Upper lobe of right lung (tissue), 1 donor: ENCODE measurements at regions not wholly inside any gene's neighbourhood (a gene's known extent, or its start where the extent isn't known, plus 50 kb on each side); places are given as distances from the start of the nearest gene placed in this dataset.
"Not testable (repeated sequence)": the region's sequence is repeated elsewhere in the genome, so short reads cannot be mapped to it uniquely, and the experiment has no call there.

Experiments used
- ATAC-seq: fragments of 200-7000 bp; cut with Tn5 transposase; one replicate; pipeline ENCODE4 v1.9.1; 2020; ENCODE audit warnings: mild to moderate bottlenecking, moderate library complexity
- DNase-seq: peaks from one replicate; pipeline ENCODE4 v3.0.0-alpha.2; 2020
- H3K27ac ChIP-seq: fragments of 200-600 bp; one replicate; pipeline ENCODE4 v1.8.0; 2022
- H3K27me3 ChIP-seq: fragments of 200-600 bp; one replicate; pipeline ENCODE4 v1.8.0; 2022; ENCODE audit warnings: mild to moderate bottlenecking
- H3K36me3 ChIP-seq: fragments of 200-600 bp; one replicate; pipeline ENCODE4 v1.8.0; 2022
- H3K4me1 ChIP-seq: fragments of 200-600 bp; one replicate; pipeline ENCODE4 v1.8.0; 2022
- H3K4me3 ChIP-seq: fragments of 200-600 bp; one replicate; pipeline ENCODE4 v1.8.0; 2022; ENCODE audit warnings: mild to moderate bottlenecking
- H3K9me3 ChIP-seq: fragments of 200-600 bp; one replicate; pipeline ENCODE4 v1.8.0; 2022
- intact Hi-C: fragments of 100-400 bp; cut with DNase I; formaldehyde crosslinking; loops from one replicate; pipeline ENCODE4 v1.11.0; 2022
- TF ChIP-seq, protein P1 (sequence below): fragments of 200-600 bp; IDR thresholded peaks from one replicate; pipeline ENCODE4 v1.8.0; 2022; ENCODE audit warnings: antibody characterized with exemption
- donor health status: DM: no; HTN: yes; CAD: no; lungs with severe emphysema.

DNA sequence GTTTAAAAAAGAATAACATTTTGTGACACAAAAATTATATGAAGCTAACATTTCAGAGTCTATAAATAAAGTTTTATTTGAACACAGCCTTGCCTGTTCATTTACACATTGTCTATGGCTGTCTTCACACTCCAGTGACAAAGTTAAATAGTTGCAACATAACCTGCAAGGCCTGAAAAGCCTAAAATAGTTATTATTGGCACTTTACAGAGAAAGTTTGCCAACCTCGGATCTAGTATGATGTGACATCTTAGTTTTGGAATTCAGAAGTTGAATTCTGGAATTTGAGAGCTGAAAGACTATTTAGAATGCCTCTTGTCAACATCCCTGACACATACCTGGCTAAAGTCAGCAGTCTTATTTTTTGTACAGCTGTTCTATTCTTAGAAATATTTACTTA, 68.3 kb downstream of the DYRK2 start:
- no peak overlapping the region for H3K27ac ChIP-seq
- peaks cover 5% of the 10 kb centered on the region for H3K4me1 ChIP-seq
- no peaks in the 10 kb centered on the region for H3K36me3 ChIP-seq
- DNase-seq (no peak), ATAC-seq (peak; percentile 81)
- TF ChIP-seq, protein P1, sequence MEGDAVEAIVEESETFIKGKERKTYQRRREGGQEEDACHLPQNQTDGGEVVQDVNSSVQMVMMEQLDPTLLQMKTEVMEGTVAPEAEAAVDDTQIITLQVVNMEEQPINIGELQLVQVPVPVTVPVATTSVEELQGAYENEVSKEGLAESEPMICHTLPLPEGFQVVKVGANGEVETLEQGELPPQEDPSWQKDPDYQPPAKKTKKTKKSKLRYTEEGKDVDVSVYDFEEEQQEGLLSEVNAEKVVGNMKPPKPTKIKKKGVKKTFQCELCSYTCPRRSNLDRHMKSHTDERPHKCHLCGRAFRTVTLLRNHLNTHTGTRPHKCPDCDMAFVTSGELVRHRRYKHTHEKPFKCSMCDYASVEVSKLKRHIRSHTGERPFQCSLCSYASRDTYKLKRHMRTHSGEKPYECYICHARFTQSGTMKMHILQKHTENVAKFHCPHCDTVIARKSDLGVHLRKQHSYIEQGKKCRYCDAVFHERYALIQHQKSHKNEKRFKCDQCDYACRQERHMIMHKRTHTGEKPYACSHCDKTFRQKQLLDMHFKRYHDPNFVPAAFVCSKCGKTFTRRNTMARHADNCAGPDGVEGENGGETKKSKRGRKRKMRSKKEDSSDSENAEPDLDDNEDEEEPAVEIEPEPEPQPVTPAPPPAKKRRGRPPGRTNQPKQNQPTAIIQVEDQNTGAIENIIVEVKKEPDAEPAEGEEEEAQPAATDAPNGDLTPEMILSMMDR: no peak
- H3K9me3 ChIP-seq: no peaks in the 10 kb centered on the region
- no peak overlapping the region for H3K4me3 ChIP-seq
- H3K27me3 ChIP-seq: no peaks in the 10 kb centered on the region
- intact Hi-C loops: no loop called here

DNA sequence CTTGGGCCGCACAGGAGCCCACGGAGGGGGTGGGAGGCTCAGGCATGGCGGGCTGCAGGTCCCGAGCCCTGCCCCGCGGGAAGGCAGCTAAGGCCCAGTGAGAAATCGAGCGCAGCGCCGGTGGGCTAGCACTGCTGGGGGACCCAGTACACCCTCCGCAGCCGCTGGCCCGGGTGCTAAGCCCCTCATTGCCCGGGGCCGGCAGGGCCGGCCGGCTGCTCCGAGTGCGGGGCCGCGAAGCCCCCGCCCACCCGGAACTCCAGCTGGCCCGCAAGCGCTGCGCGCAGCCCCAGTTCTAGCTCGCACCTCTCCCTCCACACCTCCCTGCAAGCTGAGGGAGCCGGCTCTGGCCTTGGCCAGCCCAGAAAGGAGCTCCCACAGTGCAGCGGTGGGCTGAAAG, 70.8 kb downstream of the DYRK2 start:
- intact Hi-C loops: not testable (repeated sequence)

DNA sequence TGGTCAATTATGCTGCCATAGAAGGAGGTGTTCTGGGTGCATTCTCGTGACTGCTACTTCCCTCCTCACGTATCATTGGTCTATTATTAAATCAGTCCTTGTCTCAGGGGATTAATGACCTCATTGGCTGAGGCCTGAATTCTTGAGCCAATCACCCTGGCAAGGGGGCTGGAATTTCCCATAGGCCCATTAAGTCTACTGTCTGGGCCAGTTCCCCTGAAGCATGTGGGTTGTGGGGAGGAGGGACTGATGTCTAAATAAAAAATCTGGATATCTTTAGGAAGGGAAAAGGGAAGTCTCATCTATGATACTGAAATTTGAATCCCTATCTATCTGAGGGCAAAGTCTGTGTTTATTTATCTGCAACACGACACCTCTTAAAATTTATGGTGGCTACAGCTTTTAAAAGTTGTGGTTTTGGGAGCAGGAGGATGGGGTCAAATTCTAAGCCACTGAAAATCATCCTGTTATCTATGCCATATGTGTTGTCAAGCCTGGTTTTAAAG, 71.9 kb downstream of the DYRK2 start:
- H3K36me3 ChIP-seq: no peaks in the 10 kb centered on the region

More for the DNA sequence above, 70.8 kb downstream of the DYRK2 start:
- ATAC-seq, H3K9me3 ChIP-seq, H3K4me3 ChIP-seq, DNase-seq, H3K27me3 ChIP-seq, H3K4me1 ChIP-seq, H3K27ac ChIP-seq, H3K36me3 ChIP-seq: not testable (repeated sequence)

DNA sequence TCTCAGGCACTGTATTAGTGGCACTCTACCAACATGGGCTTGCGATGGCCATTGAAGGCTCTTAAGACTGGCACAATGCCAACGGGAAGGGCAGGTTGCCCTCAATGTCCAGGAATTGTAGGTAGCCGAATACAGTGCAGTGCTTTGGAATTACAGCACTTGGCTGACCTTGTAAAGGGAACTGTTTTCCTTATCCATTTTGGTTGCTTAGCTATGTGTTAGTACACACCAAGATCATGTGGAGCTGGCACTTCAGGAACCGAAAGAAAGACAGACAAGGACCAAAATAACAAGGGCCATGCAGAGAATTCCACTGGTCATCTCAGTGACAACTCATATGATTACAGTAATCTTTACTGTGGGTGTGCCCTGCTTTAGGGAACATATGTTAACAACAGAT, 72.7 kb downstream of the DYRK2 start:
- no peaks in the 10 kb centered on the region for H3K27me3 ChIP-seq
- H3K4me1 ChIP-seq: peaks cover 5% of the 10 kb centered on the region
- no peak overlapping the region for H3K4me3 ChIP-seq
- no peaks in the 10 kb centered on the region for H3K9me3 ChIP-seq
- no peak overlapping the region for H3K27ac ChIP-seq
- DNase-seq (no peak), ATAC-seq (peak; percentile 77)
- no peaks in the 10 kb centered on the region for H3K36me3 ChIP-seq
- intact Hi-C loops: no loop called here
- TF ChIP-seq, protein P1: no peak

More for the DNA sequence above, 71.9 kb downstream of the DYRK2 start:
- Histone ChIP-seq H3K27me3 (no peaks in the 10 kb centered on the region), H3K4me3 (no peak overlapping the region), H3K9me3 (no peaks in the 10 kb centered on the region), H3K4me1 (peaks cover 5% of the 10 kb centered on the region), H3K27ac (no peak overlapping the region)
- TF ChIP-seq, protein P1: no peak
- DNase-seq (no peak), ATAC-seq (no peak)
- intact Hi-C loops: no loop called here

DNA sequence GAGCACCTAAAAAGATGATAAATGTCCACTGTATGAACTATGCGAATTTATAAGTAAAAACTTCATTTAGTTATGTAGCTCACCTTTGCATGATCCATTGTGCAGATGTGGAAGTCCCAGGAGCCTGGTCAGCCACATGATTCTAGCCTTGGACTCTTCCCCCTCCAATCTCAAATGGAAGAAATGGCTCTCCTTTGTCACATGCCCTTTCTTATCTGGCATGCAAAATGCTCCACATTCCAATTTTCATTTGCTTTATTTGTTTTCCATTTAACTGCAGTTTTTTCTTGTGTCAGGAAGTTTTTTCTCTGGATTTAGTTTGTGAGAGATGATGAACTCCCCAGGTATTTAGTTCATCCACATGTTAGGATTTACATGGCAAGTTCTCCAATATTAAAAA, 73.8 kb downstream of the DYRK2 start:
- H3K36me3 ChIP-seq: no peaks in the 10 kb centered on the region
- intact Hi-C loops: no loop called here

DNA sequence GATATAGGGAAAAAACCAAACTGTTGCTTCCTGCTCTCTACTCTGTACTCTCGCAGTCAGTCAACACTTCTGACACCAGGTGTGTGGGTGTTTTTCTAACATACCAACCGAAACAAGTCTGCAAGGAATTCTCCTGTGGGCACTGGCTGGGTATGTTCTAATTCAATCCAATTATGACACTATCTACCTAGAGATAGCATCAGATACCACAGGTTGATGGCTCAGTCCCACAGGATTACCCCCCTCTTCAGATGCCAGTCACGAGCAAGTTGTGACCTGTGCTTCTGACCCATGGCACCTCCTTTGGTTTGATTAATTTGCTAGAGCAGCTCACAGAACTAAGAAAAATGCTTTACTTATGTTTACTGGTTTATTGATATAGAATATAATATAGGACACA, 78.3 kb downstream of the DYRK2 start:
- TF ChIP-seq, protein P1: no peak
- Histone ChIP-seq H3K27me3 (no peaks in the 10 kb centered on the region), H3K9me3 (no peaks in the 10 kb centered on the region), H3K4me3 (no peak overlapping the region), H3K4me1 (no peaks in the 10 kb centered on the region), H3K36me3 (no peaks in the 10 kb centered on the region), H3K27ac (no peak overlapping the region)
- ATAC-seq (no peak), DNase-seq (no peak)
- intact Hi-C loops: no loop called here

More for the DNA sequence above, 73.8 kb downstream of the DYRK2 start:
- no peak for DNase-seq
- Histone ChIP-seq H3K4me1 (peaks cover 5% of the 10 kb centered on the region), H3K27me3 (no peaks in the 10 kb centered on the region), H3K4me3 (no peak overlapping the region), H3K9me3 (no peaks in the 10 kb centered on the region), H3K27ac (no peak overlapping the region)
- no peak for ATAC-seq
- TF ChIP-seq, protein P1: no peak
